HG03520 (cell line): ENCODE measurements at regions not wholly inside any gene's neighbourhood (a gene's known extent, or its start where the extent isn't known, plus 50 kb on each side); places are given as distances from the start of the nearest gene placed in this dataset.

ENCODE experiments used
- ATAC-seq: cut with Tn5 transposase; IDR thresholded peaks from one replicate; pipeline ENCODE4 v1.9.1; 2021; ENCODE audit warnings: mild to moderate bottlenecking, moderate library complexity; ENCODE audit not compliant: unreplicated experiment

DNA sequence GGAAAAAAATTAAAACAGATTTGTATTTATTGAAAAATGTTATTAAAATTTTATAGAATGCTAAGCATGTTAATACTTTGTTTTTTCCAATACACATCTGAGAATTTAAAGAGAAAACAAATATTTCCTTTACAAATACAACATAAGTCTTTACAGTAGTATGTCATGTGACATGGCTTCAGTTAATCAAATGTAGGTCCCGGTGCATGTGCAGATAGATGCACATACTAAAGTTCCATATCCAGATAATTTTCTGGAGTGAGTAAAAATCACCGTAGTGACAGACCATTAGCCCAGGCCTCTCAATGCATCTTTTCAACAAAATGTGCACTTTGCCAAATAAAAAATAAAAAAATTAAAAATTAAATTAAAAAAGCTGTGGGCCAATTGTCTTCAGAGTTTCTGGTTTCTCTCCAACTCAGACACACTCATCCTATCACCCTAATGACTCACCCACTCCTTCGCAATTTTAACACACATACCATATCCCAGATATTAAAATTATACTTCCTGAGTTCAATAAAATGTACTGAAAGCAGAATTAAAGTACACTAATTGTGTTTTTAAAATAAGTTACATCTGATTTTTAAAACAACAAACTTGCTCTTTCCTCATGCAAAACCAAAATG is 508.1 kb downstream of the NR2F1-AS1 start:
- ATAC-seq: no peak

DNA sequence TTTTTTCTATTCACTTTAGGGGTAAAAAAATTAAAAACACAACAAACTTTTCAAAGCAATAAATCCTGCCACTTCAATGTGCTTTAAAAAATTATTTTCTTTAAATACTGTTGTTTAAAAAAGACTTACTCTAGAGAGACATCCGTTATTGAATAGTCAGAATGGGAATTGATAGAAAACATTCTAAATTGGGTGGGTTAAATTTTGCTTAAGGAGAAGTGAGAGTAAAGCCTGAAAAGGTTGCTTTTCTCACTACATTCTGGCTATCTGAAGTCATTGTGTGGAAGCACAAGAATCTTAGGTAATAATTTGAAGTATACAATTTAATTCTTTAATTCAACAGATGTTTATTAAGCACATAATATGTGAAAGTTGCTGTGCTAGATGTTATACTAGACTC is 509.3 kb downstream of the NR2F1-AS1 start:
- ATAC-seq: no peak

DNA sequence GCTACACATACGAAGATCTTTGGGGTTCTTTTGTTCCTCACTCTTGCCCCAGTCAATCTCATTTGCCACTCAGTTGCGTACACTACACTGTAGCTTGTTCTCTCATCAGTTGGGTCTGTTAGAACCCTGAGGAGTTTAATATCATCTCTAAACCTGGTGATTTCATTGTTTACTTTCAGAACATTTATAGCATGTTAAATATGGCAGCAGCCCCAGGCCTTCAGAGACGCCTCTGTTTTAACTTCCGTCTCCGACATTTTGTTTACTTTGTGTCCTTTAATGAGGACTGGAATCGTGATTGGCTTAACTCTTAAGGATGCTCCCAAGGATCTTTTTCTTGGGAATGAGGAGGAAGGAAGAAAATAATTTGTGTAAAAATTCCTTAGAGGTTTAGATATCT is 510.1 kb downstream of the NR2F1-AS1 start:
- ATAC-seq: no peak

DNA sequence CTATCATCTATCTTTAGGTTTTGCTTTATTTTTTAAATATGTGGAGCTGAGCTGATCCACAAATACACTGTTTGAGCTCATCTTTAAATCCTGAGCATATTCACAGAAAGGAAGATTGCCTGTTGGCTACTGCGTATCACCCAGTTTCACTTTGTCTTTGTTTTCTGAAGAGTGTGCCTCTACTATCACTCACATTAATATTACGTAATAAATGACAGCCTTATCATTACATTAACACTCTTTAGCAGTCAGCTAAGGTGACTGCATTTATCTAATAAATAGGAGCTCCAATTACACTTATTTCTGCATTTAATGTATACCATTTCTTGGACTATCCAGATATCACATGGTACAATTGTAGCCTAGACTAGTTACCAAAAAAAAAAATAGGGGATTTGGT is 511.7 kb downstream of the NR2F1-AS1 start:
- ATAC-seq: no peak

DNA sequence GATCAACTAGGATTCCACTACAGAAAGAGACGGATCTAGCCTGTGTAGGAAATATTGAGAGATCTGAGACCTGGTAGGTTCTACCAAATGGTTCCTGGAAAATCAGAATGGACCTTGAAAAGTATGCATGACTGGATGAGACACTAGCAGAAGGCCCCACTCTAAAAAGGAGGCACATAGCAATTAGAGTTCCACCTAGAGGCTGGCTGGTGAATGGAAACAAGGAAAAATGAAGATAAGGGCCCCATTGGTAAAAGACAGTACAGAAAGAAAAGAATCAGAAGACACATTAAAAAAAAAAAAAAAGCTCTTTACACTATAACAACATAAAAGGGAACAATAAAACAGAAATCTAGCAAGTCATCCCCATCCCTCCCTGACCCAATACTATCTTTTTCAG is 518.5 kb downstream of the NR2F1-AS1 start:
- ATAC-seq: no peak

DNA sequence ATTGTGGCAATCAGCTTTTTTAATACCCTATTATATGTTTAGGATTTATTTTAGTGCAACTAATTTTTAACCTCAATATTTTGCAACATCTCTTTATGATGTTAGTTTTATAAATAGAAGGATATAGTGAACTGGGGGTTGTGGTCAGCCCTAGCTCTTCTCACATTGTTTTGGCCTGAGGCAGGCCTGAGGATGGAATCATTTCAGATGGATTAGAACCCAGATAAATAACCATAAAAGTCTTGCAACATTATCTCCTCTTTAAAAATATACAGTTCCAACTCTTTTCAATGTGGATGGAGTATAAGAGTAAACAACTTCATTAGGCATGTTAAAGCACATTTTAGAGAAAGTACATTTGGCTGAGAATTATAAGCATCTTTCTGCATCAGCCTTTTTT is 522.7 kb downstream of the NR2F1-AS1 start:
- ATAC-seq: no peak

DNA sequence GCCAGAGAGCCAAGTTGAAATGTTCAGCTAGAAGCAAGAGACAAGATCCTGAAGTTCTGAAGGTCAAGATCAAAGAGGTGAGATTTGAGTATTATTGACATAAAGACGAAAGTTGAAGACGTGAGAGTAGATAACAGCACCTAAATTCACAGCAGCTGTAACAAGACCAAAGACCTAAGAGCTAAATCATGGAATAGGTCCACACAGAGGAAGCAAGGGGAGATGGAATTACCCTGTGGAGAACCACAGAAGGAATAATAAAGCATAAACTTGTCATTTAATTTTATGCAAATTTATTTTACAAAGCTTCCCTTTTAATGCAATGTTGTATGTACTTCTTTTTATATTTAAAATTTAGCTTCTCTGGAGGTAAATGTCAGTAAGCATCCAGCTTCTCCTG is 523.7 kb downstream of the NR2F1-AS1 start:
- no peak for ATAC-seq

DNA sequence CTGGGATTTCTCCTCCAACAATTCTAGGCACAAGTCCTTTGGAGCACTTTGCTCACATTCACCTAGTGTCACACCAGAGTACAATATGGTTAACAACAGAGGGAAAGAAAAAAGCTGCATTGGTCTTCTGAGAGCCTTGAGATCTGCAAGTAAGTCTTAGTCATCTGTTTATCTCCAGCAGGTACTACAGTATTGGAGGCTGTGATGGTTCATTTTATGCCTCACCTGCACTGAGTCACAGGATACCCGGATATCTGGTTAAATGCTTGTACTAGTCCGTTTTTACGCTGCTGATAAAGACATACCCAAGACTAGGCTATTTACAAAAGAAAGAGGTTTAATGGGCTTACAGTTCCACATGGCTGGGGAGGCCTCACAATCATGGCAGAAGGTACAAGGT is 525.0 kb downstream of the NR2F1-AS1 start:
- no peak for ATAC-seq

DNA sequence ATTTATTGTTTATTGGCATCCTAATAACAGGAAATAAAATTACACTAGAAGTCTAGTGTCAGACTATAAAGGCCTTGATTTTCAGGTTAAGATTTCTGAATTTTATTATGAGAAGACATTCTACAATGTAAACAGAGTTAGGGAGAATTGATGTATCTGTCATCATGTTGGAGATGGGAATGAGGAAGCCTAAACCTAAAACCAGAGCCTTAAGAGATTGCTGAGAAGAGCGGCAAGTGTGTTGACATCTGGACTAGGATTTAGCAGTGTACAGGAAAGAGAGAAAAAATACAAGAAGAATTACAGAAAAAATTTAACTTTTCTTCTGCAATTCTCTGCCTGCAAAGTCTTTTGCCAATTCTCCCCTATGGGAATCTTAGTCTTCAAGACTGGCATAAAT is 525.5 kb downstream of the NR2F1-AS1 start:
- no peak for ATAC-seq

DNA sequence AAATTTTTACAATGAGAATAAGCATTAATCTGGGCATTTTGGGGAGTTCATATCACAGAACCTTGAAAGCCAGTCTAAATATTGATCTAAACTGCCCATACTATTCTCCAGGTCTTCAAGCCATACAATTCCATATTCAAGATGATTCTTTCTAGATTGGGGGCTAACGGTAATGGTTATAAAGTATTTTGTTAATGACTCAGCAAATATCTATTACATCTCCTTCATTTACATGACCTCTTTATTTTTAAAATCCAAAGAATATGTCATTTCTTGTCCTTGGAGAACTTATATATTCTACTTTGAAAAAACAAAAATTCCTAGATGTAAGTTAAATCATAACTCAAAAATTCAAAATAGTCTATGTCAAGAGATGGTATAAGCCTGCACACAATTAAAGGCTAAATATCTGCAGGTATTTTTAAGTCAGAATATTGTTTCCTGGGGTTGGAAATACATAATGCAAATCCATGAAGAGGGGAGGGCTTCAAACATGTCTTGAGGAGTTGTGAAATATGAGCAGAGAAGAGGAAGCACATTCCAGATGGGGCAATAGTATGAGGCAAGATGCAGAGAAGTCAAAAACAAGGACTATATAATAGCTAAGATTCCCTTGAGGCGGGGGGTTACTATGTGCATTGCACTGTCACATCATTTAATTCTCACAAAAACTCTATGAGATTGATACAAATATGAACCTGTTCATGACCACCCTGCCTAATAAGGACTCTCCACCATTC is 526.4 kb downstream of the NR2F1-AS1 start:
- ATAC-seq: no peak

DNA sequence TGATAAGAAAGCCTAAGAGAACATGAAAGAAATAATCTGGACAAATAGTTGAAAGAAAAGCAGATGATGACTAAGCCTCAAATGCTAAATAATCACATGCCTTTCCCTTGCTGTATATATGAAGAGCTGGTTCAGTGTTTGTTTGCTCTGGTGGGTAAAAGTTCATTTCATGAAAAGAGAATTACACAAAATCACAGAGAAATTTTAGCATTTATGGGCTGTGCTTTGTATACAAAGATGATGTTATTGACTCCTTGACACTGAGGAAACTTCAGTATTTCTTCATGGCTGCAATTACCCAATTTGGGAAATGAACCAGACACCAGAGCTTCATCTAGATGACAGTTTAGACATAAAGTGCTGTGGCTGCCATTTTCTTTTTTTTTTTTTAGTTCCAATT is 527.2 kb downstream of the NR2F1-AS1 start:
- no peak for ATAC-seq

DNA sequence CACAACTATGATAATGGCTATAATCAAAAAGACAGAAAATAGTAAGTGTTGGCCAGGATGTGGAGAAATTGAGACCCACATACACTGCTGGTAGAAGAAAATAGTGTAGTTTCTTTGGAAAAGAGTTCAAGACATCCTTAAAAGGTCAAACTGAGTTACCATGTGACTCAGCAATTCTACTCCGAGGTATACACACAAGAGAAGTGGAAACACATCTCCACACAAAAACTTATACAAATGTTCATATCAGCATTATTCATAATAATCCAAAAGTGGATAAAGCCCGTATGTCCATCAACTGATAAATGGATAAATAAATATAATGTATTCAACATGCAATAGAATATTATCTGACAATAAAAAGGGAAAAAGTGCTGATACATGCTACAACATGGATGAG is 532.2 kb downstream of the NR2F1-AS1 start:
- no peak for ATAC-seq

DNA sequence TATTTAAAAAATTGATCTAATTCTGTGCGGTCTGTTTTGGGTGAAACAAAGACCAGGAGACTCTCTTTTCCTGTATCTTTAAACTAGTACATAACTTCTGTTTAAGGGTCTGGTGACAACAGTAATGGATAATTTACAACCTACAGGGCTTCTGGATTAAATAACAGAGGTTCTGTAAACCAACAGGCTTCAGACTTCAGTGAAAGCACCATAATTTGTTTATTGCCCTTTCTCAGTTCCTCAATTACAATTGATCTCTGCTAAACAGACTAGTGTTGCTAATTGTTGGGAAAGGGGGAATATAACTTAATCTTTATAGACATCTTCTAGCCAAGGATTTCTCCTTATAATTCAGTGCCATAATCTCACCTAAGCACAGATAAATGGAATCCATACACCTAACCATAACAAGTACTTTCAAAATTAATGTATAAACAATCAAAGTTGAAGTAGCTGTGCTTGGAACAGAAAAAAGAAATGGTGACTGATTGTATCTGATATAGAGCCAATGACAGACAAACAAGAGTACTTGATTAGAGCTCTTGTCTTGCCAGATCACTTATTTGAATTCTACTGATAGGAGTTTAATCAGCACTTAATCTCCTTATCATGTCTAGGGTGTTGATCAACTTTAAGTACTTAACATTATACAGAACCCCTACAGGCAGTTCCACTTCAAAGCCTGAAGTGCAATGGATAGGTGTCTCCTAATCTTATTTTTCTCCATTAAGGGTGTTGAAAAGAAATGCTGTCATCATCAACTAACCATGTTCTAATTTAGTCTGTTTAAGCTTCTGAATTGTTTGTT is 536.0 kb downstream of the NR2F1-AS1 start:
- ATAC-seq: no peak

DNA sequence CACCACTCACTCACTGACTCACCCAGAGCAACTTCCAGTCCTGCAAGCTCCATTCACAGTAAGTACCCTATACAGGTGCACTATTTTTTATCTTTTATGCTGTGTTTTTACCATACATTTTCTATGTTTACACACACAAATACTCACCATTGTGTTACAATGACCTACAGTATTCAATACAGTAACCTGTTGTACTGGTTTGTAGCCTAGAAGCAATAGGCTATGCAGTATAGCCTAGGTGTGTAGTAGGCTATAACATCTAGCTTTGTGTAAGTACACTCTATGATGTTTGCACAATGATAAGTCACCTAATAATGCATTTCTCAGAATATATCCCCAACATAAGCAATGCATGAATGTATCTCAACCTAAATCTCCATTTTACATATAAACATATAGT is 541.1 kb downstream of the NR2F1-AS1 start:
- ATAC-seq: no peak

DNA sequence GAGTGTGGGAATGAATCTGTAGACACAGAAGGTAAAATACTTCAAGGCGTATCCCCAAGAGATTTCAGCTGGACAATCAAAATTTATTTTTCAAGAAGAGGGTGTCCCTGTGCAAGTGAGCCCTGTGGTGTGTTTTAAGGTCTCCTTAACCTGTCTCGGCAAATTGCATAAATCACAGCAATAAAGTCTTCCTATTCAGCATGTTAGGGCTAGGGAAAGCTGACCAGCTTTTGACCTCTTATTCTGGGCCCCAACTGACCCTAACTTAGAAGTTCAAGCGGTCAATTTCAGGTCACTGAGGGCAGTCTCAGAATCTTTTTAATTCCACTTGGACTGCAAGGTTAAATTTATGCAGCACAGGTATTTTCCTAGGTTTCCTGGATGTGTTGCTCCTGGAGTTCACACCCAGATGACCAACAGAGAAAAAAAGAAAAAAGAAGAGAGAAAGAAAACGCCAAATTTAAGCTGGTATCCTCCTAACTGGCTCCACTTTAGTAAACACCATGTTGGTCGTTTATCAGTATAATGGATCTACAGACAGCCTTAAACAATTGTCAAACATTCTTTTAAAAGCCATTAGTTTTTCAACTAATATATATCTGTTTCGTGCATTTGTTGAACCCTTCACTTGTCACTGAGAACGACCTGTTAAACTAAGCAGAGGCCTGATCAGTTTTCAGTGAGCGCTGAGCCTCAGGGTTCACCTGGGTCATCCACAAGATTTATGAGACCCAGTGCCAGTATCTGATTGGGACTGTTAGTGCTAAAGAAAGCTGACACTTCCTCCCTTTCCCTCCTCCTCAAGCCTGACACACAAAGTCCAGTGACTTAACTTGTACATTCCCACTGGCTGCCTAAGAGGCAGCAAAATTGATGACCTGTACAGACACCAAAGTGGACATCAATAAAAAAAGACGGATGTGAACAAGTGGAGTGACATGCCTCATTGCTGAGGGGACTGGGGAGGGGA is 546.1 kb downstream of the NR2F1-AS1 start:
- no peak for ATAC-seq

DNA sequence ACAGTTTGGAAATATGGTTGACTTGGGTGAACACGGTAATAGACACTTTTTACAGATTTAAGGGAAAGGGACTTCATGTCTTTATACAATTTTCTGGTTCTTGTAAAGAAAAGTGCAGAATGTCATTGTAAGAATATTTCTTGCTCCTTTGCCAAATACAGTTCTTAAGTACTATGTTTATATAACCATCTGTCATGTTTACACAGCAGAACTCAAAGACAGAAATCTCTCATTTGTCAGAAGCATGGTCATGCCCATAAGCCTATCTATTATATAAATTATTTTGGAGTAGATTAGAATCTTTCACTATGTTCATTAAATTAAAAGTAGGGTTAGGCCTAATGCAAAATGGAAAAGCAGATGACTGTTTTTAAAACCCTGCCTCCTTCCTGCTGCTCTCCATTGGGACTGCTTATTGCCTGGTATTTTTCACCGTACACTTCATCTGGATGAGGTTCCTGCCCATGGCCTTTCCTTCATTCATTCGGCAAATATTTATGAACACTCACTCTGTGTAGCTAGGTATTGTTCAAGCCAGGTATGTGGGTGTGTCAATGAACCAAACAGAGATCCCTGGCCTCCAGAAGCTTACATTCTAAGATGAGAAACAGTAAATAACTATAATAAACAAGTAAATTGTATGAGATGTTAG is 558.1 kb downstream of the NR2F1-AS1 start:
- ATAC-seq: no peak

DNA sequence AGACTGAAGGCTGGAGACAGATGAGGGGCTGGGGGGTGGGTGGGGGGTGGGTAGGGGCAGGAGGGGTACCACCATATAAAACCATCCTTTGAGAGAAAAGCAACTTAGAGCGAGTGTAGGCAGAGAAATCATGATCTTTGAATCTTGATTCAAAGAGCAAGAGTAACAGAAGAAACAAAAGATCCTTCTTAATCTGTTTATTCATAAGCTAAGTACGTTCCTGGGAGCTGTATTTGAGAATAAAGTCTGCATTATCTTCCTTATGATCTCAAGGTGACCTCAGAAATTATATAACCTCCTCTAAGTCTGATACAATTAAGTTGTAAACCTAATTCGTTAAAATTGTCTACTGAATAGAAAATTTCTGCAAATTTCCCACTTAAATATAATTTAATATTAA is 558.8 kb downstream of the NR2F1-AS1 start:
- no peak for ATAC-seq

DNA sequence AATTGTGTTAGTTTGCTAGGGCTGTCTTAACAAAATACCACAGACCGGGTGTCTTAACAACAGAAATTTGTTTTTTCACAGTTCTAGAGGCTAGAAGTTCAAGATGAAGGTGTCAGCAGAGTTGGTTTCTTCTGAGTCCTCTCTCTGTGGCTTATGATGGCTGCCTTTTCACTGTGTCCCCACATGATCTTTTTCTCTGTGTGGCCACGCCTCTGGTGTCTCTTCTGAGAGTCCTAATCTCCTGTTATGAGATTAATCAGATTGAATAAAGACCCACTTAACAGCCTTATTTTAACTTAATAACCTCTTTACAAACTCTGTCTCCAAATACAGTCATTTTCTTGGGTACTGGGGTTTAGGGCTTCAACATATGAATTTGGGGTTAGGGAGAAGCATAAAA is 561.1 kb downstream of the NR2F1-AS1 start:
- no peak for ATAC-seq

DNA sequence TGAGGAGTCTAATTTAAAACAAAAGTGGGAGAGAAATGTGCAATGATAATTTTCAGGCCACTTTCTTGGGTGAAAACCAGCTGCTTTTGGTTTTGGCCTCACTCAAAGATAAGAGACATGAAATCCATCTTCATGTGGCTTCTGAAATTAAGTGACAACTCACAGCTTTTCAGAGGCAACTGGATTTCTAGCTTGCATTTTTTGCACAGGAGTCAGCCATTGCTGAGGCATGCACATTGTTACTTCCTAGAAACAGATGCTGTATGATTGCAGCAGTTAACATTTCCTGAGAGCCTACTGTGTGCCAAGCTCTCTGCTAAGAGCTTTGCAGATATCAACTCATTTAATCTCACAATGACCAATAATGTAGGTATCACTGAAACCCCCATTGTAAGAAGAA is 562.6 kb downstream of the NR2F1-AS1 start:
- ATAC-seq: no peak

DNA sequence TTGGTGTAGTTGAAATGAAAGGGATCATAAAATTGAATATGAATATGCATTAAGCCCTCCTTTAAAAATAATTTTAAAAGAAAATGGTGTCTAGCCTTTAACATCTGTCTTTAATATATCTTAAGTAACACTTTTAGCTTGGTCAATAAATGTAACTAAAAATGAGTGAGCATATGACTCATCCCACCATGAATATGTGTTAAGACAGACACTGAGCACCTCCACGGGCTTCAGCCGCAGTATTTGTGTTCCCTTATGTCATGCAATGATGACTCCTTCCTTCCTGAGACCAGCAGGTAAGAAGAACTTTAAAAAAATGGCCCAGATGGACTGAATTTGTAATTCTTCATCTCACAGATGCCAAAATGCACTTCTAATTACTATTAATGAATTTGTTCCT is 563.2 kb downstream of the NR2F1-AS1 start:
- no peak for ATAC-seq
